ENCODE measurements at regions not wholly inside any gene's neighbourhood (a gene's known extent, or its start where the extent isn't known, plus 50 kb on each side); places are given as distances from the start of the nearest gene placed in this dataset.

DNA sequence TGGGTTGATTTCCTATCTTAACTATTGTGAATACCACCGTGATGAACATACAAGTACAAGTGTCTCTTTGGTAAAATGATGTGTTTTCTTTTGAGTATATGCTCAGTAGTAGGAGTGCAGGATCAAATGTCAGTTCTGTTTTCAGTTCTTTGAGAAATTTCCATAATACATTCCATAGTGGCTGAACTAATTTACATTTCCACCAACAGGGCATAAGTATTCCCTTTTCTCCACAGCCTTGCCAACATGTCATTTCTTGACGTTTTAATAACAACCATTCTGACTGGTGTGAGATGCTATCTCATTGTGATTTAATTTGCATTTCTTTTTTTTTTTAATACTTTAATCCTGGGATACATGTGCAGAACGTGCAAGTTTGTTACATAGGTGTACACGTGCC is 268.8 kb downstream of the CENPW start:
- Mint-ChIP-seq H3K36me3 (ENCODE audit: low read depth) (peaks cover 8% of the 10 kb centered on the region; the same call in 2 of the 3 replicates), H3K4me3 (no peak overlapping the region), H3K4me1 (no peaks in the 10 kb centered on the region), H3K9me3 (peaks cover 37% of the 10 kb centered on the region), H3K27me3 (ENCODE audit: insufficient read depth, low read depth, poor library complexity) (peaks cover 4% of the 10 kb centered on the region), H3K27ac (no peak overlapping the region)
- H3K4me1 ChIP-seq (ENCODE audit: insufficient read depth), result no peaks in the 10 kb centered on the region
- H3K4me3 ChIP-seq, result no peak overlapping the region
- TF ChIP-seq CREB1 (CRISPR knock-in tag; IDR thresholded peaks at IDR 0.05; ENCODE audit: low read depth), result no peak
- no peak for TF ChIP-seq NANOG (IDR thresholded peaks at IDR 0.05; ENCODE audit: borderline replicate concordance)
- TF ChIP-seq JUNB (IDR thresholded peaks at IDR 0.05; ENCODE audit: unreplicated experiment), result no peak
- TF ChIP-seq, protein P1, sequence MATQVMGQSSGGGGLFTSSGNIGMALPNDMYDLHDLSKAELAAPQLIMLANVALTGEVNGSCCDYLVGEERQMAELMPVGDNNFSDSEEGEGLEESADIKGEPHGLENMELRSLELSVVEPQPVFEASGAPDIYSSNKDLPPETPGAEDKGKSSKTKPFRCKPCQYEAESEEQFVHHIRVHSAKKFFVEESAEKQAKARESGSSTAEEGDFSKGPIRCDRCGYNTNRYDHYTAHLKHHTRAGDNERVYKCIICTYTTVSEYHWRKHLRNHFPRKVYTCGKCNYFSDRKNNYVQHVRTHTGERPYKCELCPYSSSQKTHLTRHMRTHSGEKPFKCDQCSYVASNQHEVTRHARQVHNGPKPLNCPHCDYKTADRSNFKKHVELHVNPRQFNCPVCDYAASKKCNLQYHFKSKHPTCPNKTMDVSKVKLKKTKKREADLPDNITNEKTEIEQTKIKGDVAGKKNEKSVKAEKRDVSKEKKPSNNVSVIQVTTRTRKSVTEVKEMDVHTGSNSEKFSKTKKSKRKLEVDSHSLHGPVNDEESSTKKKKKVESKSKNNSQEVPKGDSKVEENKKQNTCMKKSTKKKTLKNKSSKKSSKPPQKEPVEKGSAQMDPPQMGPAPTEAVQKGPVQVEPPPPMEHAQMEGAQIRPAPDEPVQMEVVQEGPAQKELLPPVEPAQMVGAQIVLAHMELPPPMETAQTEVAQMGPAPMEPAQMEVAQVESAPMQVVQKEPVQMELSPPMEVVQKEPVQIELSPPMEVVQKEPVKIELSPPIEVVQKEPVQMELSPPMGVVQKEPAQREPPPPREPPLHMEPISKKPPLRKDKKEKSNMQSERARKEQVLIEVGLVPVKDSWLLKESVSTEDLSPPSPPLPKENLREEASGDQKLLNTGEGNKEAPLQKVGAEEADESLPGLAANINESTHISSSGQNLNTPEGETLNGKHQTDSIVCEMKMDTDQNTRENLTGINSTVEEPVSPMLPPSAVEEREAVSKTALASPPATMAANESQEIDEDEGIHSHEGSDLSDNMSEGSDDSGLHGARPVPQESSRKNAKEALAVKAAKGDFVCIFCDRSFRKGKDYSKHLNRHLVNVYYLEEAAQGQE (IDR thresholded peaks at IDR 0.05; ENCODE audit: unreplicated experiment), result no peak
- no peak for TF ChIP-seq ZNF114 (CRISPR knock-in tag; IDR thresholded peaks at IDR 0.05)
- TF ChIP-seq ZNF331 (CRISPR knock-in tag; IDR thresholded peaks at IDR 0.05; ENCODE audit: low read depth), result no peak
- no peak for TF ChIP-seq EZH2 (IDR thresholded peaks at IDR 0.05; ENCODE audit: low read depth, unreplicated experiment)
- TF ChIP-seq, protein P2, sequence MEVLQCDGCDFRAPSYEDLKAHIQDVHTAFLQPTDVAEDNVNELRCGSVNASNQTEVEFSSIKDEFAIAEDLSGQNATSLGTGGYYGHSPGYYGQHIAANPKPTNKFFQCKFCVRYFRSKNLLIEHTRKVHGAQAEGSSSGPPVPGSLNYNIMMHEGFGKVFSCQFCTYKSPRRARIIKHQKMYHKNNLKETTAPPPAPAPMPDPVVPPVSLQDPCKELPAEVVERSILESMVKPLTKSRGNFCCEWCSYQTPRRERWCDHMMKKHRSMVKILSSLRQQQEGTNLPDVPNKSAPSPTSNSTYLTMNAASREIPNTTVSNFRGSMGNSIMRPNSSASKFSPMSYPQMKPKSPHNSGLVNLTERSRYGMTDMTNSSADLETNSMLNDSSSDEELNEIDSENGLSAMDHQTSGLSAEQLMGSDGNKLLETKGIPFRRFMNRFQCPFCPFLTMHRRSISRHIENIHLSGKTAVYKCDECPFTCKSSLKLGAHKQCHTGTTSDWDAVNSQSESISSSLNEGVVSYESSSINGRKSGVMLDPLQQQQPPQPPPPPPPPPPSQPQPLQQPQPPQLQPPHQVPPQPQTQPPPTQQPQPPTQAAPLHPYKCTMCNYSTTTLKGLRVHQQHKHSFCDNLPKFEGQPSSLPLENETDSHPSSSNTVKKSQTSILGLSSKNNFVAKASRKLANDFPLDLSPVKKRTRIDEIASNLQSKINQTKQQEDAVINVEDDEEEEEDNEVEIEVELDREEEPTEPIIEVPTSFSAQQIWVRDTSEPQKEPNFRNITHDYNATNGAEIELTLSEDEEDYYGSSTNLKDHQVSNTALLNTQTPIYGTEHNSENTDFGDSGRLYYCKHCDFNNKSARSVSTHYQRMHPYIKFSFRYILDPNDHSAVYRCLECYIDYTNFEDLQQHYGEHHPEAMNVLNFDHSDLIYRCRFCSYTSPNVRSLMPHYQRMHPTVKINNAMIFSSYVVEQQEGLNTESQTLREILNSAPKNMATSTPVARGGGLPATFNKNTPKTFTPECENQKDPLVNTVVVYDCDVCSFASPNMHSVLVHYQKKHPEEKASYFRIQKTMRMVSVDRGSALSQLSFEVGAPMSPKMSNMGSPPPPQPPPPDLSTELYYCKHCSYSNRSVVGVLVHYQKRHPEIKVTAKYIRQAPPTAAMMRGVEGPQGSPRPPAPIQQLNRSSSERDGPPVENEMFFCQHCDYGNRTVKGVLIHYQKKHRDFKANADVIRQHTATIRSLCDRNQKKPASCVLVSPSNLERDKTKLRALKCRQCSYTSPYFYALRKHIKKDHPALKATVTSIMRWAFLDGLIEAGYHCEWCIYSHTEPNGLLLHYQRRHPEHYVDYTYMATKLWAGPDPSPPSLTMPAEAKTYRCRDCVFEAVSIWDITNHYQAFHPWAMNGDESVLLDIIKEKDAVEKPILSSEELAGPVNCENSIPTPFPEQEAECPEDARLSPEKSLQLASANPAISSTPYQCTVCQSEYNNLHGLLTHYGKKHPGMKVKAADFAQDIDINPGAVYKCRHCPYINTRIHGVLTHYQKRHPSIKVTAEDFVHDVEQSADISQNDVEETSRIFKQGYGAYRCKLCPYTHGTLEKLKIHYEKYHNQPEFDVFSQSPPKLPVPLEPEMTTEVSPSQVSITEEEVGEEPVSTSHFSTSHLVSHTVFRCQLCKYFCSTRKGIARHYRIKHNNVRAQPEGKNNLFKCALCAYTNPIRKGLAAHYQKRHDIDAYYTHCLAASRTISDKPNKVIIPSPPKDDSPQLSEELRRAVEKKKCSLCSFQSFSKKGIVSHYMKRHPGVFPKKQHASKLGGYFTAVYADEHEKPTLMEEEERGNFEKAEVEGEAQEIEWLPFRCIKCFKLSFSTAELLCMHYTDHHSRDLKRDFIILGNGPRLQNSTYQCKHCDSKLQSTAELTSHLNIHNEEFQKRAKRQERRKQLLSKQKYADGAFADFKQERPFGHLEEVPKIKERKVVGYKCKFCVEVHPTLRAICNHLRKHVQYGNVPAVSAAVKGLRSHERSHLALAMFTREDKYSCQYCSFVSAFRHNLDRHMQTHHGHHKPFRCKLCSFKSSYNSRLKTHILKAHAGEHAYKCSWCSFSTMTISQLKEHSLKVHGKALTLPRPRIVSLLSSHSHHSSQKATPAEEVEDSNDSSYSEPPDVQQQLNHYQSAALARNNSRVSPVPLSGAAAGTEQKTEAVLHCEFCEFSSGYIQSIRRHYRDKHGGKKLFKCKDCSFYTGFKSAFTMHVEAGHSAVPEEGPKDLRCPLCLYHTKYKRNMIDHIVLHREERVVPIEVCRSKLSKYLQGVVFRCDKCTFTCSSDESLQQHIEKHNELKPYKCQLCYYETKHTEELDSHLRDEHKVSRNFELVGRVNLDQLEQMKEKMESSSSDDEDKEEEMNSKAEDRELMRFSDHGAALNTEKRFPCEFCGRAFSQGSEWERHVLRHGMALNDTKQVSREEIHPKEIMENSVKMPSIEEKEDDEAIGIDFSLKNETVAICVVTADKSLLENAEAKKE (CRISPR knock-in tag; IDR thresholded peaks at IDR 0.05), result no peak
- TF ChIP-seq, protein P3, sequence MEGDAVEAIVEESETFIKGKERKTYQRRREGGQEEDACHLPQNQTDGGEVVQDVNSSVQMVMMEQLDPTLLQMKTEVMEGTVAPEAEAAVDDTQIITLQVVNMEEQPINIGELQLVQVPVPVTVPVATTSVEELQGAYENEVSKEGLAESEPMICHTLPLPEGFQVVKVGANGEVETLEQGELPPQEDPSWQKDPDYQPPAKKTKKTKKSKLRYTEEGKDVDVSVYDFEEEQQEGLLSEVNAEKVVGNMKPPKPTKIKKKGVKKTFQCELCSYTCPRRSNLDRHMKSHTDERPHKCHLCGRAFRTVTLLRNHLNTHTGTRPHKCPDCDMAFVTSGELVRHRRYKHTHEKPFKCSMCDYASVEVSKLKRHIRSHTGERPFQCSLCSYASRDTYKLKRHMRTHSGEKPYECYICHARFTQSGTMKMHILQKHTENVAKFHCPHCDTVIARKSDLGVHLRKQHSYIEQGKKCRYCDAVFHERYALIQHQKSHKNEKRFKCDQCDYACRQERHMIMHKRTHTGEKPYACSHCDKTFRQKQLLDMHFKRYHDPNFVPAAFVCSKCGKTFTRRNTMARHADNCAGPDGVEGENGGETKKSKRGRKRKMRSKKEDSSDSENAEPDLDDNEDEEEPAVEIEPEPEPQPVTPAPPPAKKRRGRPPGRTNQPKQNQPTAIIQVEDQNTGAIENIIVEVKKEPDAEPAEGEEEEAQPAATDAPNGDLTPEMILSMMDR (conservative IDR thresholded peaks at IDR 0.05; ENCODE audit: low read depth in 2 of 2), result no peak
- TF ChIP-seq EZH2phosphoT487 (IDR thresholded peaks at IDR 0.05; ENCODE audit: unreplicated experiment), result no peak
- no peak for TF ChIP-seq POLR2AphosphoS5 (IDR thresholded peaks at IDR 0.05; ENCODE audit: low read depth)
- TF ChIP-seq, protein P4, sequence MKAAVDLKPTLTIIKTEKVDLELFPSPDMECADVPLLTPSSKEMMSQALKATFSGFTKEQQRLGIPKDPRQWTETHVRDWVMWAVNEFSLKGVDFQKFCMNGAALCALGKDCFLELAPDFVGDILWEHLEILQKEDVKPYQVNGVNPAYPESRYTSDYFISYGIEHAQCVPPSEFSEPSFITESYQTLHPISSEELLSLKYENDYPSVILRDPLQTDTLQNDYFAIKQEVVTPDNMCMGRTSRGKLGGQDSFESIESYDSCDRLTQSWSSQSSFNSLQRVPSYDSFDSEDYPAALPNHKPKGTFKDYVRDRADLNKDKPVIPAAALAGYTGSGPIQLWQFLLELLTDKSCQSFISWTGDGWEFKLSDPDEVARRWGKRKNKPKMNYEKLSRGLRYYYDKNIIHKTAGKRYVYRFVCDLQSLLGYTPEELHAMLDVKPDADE (IDR thresholded peaks at IDR 0.05), result no peak
- no peak for TF ChIP-seq STAT1 (IDR thresholded peaks at IDR 0.05; ENCODE audit: unreplicated experiment)
- ATAC-seq (no peak), DNase-seq (ENCODE audit: low spot score) (no peak)
- no peaks in the 10 kb centered on the region for H4K20me1 ChIP-seq (replicated peaks; ENCODE audit: insufficient read depth)
- H3K27ac ChIP-seq (ENCODE audit: low read depth), result no peak overlapping the region
- H3K36me3 ChIP-seq (ENCODE audit: insufficient read depth), result no peaks in the 10 kb centered on the region
- no peaks in the 10 kb centered on the region for H3K79me2 ChIP-seq (replicated peaks; ENCODE audit: insufficient read depth)
- H2AFZ ChIP-seq, result no peak overlapping the region
- H3K27me3 ChIP-seq (ENCODE audit: insufficient read depth), result no peaks in the 10 kb centered on the region
- H3K9me2 ChIP-seq (ENCODE audit: insufficient read depth), result peaks cover 5% of the 10 kb centered on the region; the same call in 1 of the 2 replicates
- no peak overlapping the region for H3K4me2 ChIP-seq
- no peaks in the 10 kb centered on the region for H3F3A ChIP-seq (replicated peaks; ENCODE audit: low read depth)
